ENCODE measurements at regions not wholly inside any gene's neighbourhood (a gene's known extent, or its start where the extent isn't known, plus 50 kb on each side); places are given as distances from the start of the nearest gene placed in this dataset.

DNA sequence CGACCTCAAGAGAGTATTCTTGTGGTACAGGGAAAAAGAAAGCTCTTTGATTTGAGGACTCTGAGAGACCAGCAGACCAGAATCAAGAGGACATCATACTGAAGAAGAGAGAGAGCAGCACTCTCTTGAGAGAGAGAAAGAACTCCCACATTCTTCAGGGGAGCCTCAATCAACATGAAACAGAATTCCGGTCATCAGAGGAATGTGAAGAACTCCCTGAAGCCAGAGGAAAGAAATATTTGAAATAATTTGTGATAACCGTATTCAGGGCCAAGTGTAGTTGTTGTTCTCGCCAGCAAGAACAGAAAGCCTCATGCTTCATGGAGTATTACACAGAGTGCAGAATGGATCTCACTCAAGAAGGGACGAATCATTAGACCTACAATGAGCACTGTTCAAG is 363.8 kb upstream of the TMEM132C start:
- no peak for FAIRE-seq

DNA sequence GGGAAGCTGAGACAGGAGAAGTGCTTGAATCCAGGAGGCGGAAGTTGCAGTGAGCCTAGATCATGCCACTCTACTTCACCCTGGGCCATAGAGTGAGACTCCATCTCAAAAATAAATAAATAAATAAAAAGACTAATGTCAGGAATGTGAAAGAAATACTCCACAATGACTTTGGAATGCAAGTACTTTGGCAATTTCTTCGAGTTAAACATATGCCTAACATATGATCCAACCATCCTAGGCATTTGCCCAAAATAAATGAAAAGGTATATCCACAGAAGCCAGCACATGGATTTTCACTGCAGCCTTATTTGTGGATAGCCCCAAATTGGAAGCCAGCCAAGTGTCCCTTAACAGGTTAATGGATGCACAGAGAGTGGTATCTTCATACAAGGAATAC is 357.9 kb upstream of the TMEM132C start:
- no peak for FAIRE-seq

DNA sequence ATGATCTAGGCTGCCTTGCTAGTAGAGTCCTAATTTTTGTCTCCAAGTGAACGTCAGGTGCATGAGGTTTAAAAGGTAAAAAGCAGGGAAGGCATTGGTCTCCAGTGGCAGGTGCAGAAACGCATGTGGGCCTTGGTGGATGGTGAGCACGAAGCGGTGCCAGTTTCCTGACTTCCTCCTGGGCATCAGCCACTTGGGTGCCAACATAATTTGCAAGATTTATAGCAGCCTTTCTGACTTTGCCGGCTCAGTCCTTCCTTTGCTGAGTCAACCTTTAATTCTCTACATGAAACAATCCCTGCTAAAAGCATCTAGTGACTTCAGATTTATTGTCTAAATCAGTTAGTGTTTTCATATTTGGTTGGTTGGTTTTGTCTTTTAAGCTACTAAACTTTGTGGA is 355.7 kb upstream of the TMEM132C start:
- no peak for FAIRE-seq

DNA sequence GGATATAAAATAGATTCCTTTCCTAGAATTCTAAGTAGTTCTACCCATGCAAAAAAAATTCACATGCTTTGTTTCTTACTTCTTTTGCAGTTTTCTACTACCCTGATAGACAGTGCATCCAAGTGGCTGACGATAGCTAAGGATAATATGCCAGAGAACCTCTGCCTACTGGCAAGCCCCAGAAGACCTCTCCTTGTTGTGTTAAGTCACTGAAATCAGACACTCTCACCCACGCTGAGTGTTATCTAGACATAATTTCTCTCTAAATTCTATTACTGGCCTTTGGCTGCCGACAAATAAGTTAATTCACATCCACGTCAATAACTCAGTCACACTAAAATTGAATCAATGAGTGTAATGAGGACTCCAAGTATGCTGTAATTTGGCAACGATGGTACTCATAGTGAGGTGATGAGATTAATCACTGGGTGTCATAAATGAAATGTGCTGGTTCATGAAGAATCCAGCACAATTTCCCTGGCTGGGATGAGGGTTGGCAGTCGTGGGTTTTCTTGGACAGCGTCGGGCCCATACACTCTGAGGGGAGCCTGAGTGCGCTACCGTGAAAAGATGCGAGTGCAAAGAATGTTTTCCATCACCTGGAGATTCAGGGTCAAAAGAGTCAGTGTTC is 354.8 kb upstream of the TMEM132C start:
- no peak for FAIRE-seq

DNA sequence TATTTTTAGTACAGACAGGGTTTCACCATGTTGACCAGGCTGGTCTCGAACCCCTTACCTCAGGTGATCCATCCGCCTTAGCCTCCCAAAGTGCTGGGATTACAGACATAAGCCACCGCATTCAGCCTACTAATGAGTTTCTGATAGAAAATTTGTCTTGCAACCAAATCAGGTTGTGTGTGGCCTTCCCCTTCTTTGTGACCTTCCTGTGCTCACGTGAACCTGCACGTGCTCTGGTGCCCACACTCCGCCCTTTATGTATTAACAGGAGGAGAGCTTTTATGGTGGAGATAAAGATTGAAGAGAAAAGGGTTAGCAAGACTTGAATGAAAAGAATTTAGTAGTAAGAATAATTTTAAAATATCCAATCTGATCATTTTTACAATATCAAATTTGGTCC is 343.5 kb upstream of the TMEM132C start:
- no peak for FAIRE-seq

DNA sequence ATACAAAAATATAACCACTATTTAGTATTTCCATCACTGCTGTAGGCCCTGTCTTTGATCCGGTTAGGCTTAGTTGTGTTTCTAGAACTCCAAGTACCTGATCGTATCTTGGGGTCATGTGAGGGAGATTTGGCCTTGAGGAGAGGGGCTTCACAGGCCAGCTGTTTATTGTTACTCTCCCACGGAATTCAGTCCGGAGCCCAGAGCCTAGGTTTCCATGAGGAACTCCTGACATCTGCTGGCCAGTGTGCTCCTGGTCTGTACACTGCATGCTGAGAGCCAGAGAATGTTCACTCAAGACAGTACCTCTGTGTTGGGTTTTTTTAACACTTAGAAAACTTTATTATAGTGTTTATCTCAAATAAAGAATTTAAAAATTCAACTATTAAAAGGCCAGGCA is 341.0 kb upstream of the TMEM132C start:
- no peak for FAIRE-seq

DNA sequence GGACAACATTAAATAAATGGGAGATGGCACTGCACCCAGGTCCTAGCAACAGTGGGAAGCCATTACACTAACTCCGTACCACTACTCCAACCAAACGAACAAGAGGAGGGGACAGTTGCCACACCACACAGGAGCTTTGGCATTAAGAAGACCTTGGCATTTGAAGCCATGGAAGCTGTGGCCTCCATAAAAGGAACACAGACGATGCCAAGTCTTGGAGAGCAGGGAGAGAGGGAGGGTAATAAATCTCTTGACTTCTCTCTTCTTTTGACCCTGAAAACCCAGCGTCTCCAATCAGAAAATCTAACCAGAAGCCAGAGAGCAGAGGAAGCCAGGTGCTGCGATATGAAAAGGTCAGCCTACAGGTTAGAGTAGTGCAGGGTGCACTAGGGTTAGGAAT is 338.8 kb upstream of the TMEM132C start:
- no peak for FAIRE-seq

DNA sequence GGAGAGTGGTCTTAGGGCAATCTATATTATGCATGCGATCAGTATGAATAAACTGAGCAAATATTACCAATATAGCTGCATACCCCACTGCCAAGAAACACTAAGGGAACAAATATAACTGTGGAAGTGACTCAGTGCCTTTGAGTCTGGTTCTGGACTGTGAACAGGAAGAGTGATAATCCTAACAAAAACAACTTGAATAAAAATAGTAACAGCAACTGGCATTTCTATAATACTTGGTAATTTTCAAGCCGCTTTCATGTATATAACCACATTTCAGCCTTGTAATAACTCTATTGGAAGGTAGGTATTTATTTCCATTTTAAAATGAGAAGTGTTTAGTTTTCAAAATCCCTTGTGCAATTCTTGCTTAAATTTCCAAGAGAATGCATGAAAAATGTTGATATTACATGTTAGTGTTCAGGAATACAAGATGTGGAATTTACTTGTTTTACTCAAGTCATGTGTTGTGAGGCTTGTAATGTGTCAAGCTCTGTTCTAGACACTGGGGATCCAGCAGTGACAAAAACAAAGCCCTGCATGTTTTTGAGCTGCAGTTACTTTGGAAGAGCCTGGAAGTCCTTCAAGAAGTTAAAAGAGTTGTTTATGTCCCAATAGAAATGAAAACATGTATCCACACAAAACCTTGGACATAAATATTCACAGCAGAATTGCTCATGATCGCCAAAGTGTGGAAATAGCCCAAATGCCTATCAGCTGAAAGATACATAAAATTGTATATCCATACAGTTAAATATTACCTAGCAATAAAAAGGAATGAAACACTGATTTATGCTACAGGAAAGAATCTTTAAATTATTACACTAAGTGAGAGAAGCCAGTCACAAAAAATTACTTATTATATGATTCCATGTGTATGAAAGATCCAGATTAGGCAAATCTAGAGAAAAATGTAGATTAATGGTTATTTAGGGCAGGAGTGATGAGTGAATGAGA is 338.1 kb upstream of the TMEM132C start:
- no peak for FAIRE-seq

DNA sequence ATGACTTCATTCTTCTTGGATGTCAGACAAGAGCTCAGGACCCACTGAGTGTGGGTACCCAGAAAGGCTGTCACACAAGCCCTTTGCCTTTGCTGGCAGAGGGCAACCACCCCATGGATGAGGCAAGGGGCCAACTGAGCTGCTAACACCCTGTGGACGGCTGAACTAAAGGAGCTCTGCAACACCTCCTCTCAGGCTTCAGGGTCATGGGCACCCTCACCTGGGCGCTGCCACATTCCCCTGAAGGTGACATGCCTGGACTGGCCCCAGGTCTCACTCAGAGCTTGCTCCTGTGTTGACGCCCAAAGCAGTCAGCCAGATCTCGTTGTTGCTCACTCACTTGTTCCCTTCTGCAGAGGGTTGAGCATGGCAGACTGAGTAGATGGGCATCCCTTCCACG is 336.8 kb upstream of the TMEM132C start:
- FAIRE-seq, result no peak

DNA sequence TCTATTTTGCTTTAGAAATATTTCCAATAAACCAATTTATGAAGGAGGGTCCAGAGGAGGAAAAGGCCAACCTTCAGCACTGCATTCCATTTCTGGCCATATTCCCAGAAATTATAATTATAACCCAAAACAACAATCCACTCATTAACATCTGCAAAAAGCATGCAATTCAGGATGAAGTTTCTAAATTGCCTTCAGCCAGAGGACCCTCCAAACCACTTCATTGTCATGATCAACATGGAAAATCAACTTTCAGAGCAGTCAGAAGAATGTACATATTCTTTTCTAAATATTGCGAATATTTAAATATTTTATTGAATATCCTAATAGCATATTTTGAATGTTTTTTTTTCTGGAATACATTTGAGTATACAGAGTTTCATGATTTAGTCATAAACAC is 332.6 kb upstream of the TMEM132C start:
- no peak for FAIRE-seq

DNA sequence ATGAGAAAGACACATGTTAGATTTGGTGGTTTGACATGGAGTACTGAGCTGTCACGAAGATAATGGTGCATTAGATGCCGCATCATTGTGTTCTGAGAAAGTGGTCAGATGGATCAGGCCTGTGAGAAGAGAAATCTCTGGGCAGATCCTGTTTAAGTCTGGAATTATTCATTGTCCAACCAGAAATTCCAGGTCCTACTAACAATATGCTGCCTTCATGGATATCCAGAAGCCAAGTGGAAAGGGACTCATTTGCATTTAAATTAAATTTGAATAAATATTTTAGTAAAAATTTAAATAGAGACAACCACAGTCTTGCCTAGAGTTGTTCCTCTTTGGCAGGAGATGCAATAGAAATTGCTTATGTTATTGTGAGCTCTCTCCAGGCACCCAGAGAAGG is 330.5 kb upstream of the TMEM132C start:
- FAIRE-seq, result no peak

DNA sequence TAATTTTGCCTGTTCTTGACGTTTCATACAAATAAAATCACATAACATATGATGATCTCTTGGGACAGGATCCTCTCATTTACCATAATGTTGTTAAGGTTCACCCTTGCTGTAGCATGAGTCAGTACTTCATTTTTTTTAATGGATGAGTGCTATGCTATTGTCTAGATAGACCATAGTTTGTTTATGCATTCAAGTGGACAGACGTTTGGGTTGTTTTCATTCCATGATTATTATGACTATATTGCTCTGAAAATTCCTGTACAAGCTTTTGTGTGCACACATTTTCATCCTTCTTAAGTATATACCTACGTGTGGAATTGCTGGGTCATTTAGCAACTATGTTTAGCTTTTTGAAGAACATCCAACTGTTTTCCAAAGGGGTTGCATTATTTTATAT is 325.6 kb upstream of the TMEM132C start:
- FAIRE-seq, result no peak

DNA sequence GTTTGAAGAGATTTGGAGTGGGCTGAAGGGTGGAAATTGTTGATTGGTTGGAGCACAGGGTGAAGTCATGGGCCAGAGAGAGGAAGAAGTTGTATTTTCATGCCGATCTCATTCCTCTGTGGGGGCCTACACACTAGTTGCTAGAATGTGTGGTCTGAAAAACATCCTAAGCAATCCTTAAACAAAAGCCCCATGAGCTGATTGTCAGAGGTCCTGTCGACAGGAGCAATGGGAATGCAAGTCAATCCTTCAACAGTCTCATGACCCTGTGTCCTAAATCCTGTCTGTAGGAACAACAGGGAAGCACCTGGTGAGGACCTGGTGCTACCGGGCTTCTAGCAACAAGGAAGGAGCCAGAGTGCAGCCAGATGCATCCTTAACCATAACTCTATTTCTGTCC is 324.0 kb upstream of the TMEM132C start:
- no peak for FAIRE-seq

DNA sequence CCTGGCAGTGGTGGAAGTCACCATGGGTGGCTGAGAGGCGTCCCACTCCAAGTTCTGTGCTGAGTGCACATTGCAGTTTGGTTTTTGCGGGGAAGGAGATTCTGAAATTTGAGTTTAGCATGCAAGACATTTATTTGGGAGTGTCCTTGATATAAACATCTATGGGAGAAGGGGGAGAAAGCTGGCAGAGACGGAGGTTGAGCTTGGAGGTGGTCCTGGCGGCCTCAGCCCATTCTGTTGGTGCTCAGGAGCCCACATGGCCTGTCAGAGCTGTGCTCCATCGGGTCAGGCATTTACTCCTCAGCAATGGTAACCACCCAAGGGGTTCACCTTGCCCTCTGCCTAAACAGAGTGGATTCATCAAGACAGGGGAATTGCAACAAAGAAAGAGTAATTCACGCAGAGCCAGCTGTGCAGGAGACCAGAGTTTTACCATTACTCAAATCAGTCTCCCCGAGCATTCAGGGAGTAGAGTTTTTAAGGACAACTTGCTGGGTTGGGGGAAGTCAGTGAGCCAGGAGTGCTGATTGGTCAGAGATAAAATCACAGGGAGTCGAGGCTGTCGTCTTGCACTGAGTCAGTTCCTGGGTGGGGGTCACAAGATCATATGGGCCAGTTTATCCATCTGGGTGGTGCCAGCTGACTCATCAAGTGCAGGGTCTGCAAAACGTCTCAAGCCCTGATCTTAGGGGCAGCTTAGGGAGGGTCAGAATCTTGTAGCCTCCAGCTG is 323.3 kb upstream of the TMEM132C start:
- no peak for FAIRE-seq

DNA sequence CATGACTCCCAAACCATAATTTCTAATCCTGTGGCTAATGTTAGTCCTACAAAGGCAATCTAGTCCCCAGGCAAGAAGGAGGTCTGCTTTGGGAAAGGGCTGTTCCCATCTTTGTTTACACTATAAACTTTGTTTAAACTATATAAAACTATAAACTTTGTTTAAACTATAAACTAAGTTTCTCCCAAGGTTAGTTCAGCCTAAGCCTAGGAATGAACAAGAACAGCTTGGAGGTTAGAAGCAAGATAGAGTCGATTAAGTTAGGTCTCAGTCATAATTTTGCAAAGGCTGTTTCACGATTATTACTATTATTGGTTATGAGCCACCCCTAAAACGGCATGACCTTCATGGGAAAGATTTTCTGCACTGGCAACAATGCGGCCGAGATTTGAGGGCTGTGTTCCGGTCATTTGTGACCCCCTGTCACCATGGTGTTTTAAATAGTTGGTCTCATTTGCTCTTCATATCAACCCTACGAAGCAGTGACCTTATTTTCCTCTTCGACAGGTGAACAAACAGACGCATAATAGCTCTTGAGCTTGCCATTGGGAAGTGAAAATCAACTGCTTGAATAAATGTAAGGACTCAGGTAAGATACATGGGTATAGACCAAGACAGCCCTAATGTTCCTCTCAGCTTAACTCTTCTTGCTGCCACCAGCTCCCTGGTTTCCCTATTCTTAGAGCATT is 322.6 kb upstream of the TMEM132C start:
- FAIRE-seq, result no peak

DNA sequence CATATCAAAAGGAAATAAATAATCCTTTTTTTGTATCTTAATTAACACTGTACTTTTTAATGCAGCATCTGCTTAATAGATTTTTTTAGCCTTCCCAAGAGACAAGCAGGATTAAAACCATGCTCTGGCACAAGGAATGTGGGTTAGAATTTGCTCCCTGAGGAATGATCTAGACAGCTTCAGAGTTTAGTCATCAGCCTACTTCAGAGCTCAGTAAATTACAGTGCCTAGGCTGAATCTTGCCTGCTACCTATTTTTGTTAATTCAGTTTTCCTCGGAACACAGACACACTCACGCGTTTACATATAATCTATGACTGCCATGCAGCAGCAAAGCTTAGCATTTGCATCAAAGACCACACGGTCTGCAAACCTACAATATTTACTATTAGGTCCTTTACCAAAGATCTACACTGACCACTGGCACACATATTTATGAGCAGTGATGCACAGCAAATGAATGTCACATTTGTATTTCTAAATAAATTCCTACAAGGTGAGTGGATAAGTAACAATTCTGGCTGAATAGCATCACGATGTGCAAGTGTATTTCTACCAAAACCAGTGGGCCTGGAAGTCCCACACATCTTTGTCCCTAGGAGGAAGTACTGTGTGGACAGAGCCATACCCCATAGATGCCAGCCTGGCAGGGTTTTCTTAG is 309.8 kb upstream of the TMEM132C start:
- no peak for FAIRE-seq

DNA sequence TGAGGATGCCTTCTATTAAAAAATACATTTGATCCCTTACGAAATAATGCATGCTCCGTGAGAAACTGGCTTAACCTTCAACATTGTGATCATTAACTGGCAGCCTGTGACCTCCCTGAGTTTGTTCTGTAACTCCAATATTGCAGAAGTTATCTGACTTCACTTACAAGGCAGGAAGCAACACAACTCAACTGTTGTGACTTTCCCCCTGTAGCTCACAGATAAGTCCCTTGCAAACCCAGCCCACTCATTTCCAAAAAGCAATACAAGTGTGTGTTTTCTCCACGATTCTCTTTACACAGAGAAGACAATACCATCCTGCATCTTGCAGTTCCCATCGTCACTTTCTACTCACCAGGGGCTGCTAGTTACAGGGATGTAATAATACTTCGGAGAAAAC is 304.7 kb upstream of the TMEM132C start:
- no peak for FAIRE-seq

DNA sequence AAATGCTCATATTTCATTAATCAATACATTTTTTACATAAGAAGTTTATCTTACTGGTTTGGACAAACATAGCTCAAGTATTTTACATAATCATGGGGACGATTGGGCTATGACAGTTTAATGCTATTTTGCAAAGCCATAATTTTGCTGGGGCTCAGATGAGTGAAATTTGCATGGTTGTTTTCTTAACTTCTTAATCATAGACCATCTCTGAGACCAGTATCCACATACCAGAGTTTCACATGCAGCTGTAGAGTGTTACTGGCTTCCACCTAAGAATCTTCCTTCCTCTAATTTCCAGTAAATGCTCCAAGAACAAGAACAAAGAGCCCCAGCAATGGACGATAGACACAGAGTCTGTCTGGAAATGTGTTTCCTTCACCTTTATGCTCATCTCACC is 303.0 kb upstream of the TMEM132C start:
- no peak for FAIRE-seq

DNA sequence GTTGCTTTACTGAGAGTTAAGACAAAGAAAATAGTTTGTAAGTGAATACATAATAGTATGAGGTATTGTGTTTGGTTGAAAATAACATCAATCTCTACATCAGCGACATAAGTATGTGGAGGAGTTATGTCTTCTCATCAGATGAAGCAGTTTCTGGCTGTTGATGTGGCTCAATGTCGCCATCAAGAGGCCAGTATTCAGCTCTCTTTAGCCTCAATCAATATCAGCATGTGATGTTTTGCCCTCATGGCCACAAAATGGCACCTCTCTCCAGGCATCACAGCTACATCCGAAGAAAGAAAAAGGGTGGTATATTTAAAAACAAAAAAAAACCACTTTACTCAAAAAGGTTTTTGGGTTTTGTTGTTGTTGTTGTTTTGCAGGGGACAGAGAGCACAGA is 302.3 kb upstream of the TMEM132C start:
- no peak for FAIRE-seq

DNA sequence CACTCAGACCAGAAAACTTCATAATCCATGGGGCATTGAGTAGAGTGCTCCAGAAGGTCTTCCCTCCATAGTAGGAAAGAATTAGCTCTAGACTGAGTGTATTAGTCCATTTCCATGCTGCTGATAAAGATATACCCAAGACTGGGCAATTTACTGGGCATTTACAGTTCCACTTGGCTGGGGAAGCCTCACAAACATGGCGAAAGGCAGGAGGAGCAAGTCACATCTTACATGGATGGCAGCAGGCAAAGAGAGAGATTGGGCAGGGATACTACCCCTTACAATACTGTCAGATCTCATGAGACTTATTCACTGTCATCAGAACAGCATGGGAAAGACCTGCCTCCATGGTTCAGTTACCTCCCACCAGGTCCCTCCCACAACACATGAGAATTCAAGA is 300.6 kb upstream of the TMEM132C start:
- FAIRE-seq, result no peak

DNA sequence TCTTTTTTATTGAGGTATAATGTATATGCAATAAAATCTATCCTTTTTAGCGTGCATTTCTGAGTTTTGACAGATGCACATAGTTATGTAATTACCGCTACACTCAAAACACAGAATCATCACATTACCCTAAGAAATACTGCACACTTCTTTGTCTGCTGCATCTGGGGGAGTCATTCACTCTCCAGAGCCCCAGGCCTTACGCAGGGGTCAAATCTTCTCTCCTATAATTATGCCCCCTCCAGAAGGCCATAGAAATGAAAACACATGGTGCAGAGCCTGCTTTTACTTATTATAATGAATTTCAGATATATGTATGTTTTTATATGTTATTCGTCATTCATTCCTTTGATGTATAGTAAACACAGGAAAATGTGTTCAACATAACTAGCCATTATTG is 296.5 kb upstream of the TMEM132C start:
- FAIRE-seq, result no peak

DNA sequence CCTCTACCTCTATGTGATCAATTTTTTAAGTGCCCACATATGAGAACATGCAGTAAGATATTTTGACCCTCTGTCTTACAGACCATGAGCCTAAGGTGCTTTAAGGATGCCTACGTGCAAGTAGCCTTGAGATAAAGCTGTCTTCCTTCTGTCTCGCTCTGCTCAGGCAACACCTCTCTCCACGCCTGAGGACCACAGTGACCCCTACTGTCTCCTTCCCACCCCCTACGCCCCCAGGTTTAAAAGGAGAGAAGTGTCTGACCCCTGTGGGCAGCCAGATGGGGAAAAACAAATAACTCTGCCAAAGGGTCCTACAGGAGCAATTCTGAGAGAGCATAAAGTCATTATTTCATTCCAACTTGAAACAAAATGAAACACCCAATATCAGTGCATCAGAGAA is 286.4 kb upstream of the TMEM132C start:
- FAIRE-seq, result no peak

DNA sequence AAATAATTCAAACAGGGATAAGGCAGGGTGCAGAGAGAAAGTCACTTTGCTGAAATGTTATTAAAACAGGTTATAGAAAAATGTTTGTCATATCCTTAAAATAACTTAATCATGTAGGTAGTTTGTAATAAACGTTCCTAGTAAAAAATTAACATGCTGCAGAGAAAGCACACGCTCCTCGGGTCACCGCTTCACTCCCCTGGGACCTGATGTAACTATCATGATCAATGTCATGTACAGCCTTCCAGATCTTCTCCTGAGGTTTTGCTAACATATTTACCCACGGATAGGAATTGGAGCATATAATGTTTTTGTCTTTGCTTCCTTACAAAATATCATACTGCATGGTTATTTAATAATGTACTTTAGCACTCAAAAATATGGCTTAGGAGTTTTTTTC is 285.1 kb upstream of the TMEM132C start:
- no peak for FAIRE-seq

Measured in colon (tissue), 2 donors.